GM10248 (cell line): ENCODE measurements at regions not wholly inside any gene's neighbourhood (a gene's known extent, or its start where the extent isn't known, plus 50 kb on each side); places are given as distances from the start of the nearest gene placed in this dataset.

Experiments used
- CTCF ChIA-PET: fragments of 300-600 bp; sonication (Branson Sonifier 250); formaldehyde crosslinking; extraction: SDS; loops from one replicate; lab custom pipeline; 2021; ENCODE audit warnings: antibody characterized with exemption; lab: Yijun Ruan, JAX
- POLR2A ChIA-PET: fragments of 350-650 bp; sonication (Branson Sonifier 250); formaldehyde crosslinking; extraction: SDS; loops from one replicate; lab custom pipeline; 2020; ENCODE audit warnings: antibody characterized with exemption; lab: Yijun Ruan, JAX
- DNase-seq: peaks from one replicate; pipeline ENCODE4 v3.0.0; 2012; ENCODE audit errors: extremely low spot score
- TF ChIP-seq, protein P1 (sequence below): IDR thresholded peaks from 2 replicates; pipeline ENCODE4 v1.5.1; 2012; ENCODE audit warnings: mild to moderate bottlenecking, low read depth; ENCODE audit errors: extremely low read depth, missing control alignments, control extremely low read depth

DNA sequence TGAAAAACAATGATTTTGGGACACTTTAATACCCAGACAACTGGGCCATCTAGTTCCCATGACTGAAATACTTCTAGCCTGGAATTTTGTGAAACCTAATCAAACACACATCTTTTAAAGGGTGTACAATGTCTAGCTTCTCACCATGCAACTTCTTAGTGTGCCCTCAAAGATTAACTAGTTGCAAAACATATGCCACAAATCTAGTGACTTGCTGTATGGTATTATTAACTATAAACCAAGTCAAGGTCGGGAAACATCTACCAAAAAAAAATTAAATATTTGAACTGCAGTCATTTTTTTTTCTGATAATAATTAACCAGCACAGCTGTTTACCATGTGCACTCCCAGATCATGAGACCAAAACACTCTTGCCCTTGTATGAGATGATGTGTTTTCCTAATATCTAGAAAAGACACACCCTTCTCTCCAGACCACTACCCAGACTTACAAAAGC is 171.8 kb upstream of the FOXN3 start:
- TF ChIP-seq, protein P1, sequence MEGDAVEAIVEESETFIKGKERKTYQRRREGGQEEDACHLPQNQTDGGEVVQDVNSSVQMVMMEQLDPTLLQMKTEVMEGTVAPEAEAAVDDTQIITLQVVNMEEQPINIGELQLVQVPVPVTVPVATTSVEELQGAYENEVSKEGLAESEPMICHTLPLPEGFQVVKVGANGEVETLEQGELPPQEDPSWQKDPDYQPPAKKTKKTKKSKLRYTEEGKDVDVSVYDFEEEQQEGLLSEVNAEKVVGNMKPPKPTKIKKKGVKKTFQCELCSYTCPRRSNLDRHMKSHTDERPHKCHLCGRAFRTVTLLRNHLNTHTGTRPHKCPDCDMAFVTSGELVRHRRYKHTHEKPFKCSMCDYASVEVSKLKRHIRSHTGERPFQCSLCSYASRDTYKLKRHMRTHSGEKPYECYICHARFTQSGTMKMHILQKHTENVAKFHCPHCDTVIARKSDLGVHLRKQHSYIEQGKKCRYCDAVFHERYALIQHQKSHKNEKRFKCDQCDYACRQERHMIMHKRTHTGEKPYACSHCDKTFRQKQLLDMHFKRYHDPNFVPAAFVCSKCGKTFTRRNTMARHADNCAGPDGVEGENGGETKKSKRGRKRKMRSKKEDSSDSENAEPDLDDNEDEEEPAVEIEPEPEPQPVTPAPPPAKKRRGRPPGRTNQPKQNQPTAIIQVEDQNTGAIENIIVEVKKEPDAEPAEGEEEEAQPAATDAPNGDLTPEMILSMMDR = no peak
- ChIA-PET POLR2A (no interaction called here), CTCF (interaction anchor here (1.0 kb wide), 1 partner anchor 10 kb away, joined by 4 read pairs; no protein-coding TSS in a partner anchor)
- no peak for DNase-seq

DNA sequence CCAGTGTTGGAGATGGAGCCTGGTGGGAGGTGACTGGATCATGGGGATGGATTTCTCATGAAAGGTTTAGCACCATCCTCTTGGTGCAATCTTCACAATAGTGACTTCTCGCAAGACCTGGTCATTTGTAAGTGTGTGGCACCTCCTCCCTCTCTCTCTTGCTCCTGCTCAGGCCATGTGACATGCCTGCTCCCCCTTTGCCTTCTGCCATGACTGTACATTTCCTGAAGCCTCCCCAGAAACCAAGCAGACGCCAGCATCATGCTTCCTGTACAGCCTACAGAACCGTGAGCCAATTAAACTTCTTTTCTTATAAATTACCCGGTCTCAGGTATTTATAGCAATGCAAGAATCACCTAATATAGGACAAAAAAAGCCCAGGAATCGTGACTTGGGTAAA is 171.0 kb upstream of the FOXN3 start:
- TF ChIP-seq, protein P1 = no peak
- POLR2A ChIA-PET = no interaction called here

DNA sequence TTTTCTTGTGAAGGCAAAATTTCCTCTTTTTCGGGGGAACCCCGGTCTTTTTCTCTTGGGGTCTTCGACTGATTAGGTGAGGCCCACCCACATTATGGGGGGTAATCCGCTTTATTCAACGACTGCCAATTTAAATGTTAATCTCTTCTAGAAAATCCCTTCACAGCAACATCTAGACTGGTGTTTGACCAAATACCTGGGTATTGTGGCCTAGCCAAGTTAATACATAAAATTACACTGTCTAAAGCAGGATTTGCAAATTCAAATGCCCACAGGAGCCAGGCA is 170.0 kb upstream of the FOXN3 start:
- TF ChIP-seq, protein P1 = no peak
- POLR2A ChIA-PET = no interaction called here
- DNase-seq = no peak
- CTCF ChIA-PET = interaction anchor here (1.4 kb wide), 1 partner anchor 9 kb away, joined by 3 read pairs; no protein-coding TSS in a partner anchor

More for the DNA sequence above, 171.0 kb upstream of the FOXN3 start:
- DNase-seq = no peak
- CTCF ChIA-PET = interaction anchor here (1.0 kb wide), 1 partner anchor 11 kb away, joined by 4 read pairs; no protein-coding TSS in a partner anchor

DNA sequence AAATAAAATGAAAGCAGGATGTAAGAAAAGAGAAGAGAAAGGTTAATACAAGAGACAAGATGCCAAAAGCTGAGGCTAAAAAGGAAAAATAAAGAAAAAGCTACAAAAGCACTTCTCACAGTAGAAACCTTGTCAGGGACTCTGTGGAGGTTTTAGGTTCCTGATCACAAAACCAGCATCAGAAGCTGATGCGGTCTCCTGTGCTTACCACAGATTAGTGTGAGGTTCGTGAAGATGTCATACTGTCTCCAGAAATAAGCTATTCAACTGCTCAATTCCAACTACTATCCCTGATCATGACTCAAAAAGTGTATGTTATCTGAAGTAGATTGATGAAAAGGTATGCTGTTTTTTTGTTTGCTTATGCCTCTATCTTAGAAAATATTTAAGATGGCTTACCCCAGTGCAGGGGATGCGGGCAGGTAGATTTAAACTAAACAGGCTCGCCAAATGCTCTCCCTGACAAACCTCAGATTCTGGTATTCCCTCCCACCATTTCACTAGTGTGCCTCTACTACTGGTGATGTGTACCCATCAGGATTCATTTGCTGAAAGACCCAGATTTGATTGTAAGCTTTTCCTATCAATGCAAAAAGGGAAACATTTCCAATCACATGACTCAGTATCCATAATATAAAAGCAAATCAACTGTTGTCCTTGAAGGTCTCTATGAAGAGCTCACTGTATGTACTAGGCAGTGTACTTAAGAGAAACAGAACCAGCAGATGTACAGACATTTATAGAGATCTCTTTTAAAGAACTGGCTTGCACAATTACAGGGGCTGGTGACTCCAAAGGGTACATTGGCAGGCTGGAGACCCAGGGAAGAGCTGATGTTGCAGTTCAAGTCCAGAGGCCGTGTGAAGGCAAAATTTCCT is 169.5 kb upstream of the FOXN3 start:
- no peak for DNase-seq
- ChIA-PET POLR2A (no interaction called here), CTCF (interaction anchor here (1.4 kb wide), 1 partner anchor 9 kb away, joined by 3 read pairs; no protein-coding TSS in a partner anchor)
- TF ChIP-seq, protein P1 = no peak

DNA sequence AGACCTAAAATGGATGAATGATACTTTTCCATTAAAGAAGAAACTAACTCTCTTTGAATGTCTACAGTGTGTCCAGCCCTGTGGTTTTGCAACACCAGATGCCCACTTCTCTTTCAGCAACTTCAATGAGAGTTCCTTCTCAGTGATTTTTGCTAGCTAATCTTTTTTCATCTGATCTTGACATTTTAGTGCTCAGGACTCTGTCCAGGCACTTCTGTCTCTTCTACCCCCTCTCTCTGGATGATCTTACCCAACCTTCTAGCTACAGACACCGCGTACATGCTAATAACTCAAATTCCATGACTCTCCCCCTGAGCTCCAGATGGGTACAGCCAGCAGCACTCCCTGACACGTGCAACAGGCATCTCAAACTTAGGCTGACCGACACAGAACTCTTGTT is 161.1 kb upstream of the FOXN3 start:
- DNase-seq = no peak
- ChIA-PET CTCF (no interaction called here), POLR2A (no interaction called here)
- TF ChIP-seq, protein P1 = no peak

DNA sequence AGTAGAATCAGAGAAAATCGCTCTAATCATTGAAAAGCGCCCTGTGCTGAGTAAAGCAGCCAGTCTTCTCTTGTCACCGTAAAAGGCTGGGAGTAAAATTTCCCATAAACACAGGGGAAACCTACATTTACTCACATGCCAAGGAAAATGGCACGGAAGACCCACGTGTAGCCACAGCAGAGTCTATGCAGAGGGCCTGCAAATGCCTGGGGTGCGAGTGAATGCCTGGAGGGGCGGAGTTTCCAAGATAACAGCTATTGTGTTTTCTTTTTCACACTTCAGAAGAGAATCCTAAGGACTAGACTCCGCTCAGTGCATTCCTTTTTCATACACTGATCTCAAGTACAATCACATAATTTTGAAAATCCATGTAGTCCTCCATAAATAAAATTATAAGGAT is 159.9 kb upstream of the FOXN3 start:
- TF ChIP-seq, protein P1 = no peak
- ChIA-PET CTCF (no interaction called here), POLR2A (no interaction called here)

More for the DNA sequence above, 159.9 kb upstream of the FOXN3 start:
- no peak for DNase-seq
